Stimulated activated effector memory CD8-positive, alpha-beta T cell treated with anti-CD3 and anti-CD28 coated beads, Interleukin-12 subunit alpha, Interleukin-12 subunit beta, amount 100 ng/mL, for 72 hours (primary cell): ENCODE measurements at regions not wholly inside any gene's neighbourhood (a gene's known extent, or its start where the extent isn't known, plus 50 kb on each side); places are given as distances from the start of the nearest gene placed in this dataset.

Experiments
- ATAC-seq: fragments of 150-1000 bp; cut with Tn5 transposase; 2 replicates; pipeline ENCODE4 v1.10.0; 2021
- DNase-seq, 2 donors: peaks; one replicate each; pipeline ENCODE4 v3.0.0; 2021 to 2022; ENCODE audit warnings: low spot score in 2 of 2
- H3K27ac Mint-ChIP-seq: one replicate; pipeline ENCODE4 v1.8.0; 2022; ENCODE audit warnings: mild to moderate bottlenecking, mixed read lengths
- H3K36me3 Mint-ChIP-seq: one replicate; pipeline ENCODE4 v1.8.0; 2022; ENCODE audit warnings: mild to moderate bottlenecking, mixed read lengths
- H3K4me1 Mint-ChIP-seq: one replicate; pipeline ENCODE4 v1.8.0; 2022; ENCODE audit warnings: mixed read lengths
- H3K4me3 Mint-ChIP-seq: one replicate; pipeline ENCODE4 v1.8.0; 2022; ENCODE audit warnings: mild to moderate bottlenecking, mixed read lengths
- H3K9me3 Mint-ChIP-seq: one replicate; pipeline ENCODE4 v1.8.0; 2022; ENCODE audit warnings: mixed read lengths

DNA sequence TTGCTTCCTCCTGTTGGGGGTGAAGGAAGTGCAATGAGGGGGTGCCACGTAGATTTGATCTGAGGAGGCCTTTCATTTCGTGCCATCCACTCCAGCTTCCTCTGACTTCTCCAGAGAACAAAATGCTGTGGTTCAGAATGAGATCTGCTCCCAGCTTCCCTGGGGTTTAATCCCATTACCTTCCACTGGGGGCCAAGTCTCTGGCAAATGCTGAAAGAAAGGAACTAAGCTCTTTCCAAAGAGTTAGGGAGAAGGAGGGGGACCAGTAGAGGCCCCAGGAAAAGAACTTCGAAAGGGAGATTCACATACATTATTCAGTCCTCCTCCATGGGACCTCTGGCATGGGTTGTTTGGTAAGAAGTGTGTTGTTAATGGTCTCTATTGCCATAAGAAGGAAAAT lies 727.0 kb downstream of the TYW1 start:
- H3K27ac Mint-ChIP-seq = no peak overlapping the region
- H3K4me3 Mint-ChIP-seq = no peak overlapping the region
- ATAC-seq (no peak), DNase-seq (no peak)
- H3K9me3 Mint-ChIP-seq = peaks cover 15% of the 10 kb centered on the region
- no peaks in the 10 kb centered on the region for H3K36me3 Mint-ChIP-seq
- no peaks in the 10 kb centered on the region for H3K4me1 Mint-ChIP-seq

GRCh38 chr7:67724435-67724834 lies 727.8 kb downstream of the TYW1 start:
- no peak for ATAC-seq
- H3K27ac Mint-ChIP-seq = no peak overlapping the region
- H3K4me3 Mint-ChIP-seq = no peak overlapping the region
- no peaks in the 10 kb centered on the region for H3K36me3 Mint-ChIP-seq
- no peaks in the 10 kb centered on the region for H3K4me1 Mint-ChIP-seq
- DNase-seq = no peak
- peaks cover 15% of the 10 kb centered on the region for H3K9me3 Mint-ChIP-seq

DNA sequence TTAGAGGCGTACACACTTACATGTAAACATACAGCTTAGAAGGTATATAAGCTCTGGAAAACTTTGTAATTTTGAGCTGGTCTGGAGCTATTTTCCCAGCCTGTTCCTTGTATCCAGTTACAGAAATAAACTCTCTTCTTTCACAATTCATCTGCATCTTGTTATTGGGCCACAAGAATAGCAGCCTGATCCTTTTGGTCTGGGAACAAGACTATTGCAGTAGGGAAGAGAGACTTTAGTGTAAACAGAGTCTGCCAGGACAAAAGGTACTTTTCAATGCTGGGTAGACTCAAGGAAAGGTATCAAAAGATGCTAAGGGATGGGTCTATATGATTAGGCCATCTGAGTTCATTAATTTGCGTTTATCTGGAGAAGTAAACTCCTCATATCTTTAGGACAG lies 728.3 kb downstream of the TYW1 start:
- Mint-ChIP-seq H3K36me3 (no peaks in the 10 kb centered on the region), H3K4me1 (no peaks in the 10 kb centered on the region), H3K9me3 (peaks cover 14% of the 10 kb centered on the region), H3K27ac (no peak overlapping the region), H3K4me3 (no peak overlapping the region)
- DNase-seq (no peak), ATAC-seq (no peak)

DNA sequence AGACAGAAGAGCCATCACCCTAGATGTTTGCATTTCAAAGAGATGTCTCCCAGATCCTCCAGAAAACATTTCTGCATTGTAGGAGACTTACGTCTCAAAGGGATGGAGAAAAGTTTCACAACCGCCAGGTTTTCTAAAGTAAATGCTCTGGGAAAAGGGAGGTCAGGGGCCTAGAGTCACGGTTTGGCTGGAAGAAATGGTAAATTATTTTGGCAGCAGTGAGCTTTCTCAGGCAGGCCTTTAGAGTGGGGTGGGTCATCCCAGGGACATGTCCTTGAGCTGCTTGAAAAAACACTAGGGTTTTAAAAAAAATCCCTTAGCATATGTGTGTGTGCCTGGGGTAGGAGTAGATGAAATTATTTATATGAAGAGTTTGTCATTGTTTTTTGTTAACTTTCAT lies 728.8 kb downstream of the TYW1 start:
- DNase-seq = no peak
- Mint-ChIP-seq H3K4me3 (no peak overlapping the region), H3K4me1 (no peaks in the 10 kb centered on the region), H3K9me3 (peaks cover 12% of the 10 kb centered on the region), H3K27ac (no peak overlapping the region), H3K36me3 (no peaks in the 10 kb centered on the region)
- no peak for ATAC-seq

GRCh38 chr7:67729771-67730170 lies 733.1 kb downstream of the TYW1 start:
- Mint-ChIP-seq H3K27ac (no peak overlapping the region), H3K9me3 (peaks cover 19% of the 10 kb centered on the region), H3K4me3 (no peak overlapping the region), H3K36me3 (no peaks in the 10 kb centered on the region), H3K4me1 (no peaks in the 10 kb centered on the region)
- ATAC-seq (no peak), DNase-seq (no peak)

- Mint-ChIP-seq H3K4me3 (no peak overlapping the region), H3K4me1 (no peaks in the 10 kb centered on the region), H3K36me3 (no peaks in the 10 kb centered on the region), H3K9me3 (peaks cover 19% of the 10 kb centered on the region), H3K27ac (no peak overlapping the region)
- no peak for ATAC-seq
- DNase-seq = no peak
These were observed 735.1 kb downstream of the TYW1 start for GRCh38 chr7:67731704-67732103.

- ATAC-seq (no peak), DNase-seq (no peak)
- no peak overlapping the region for H3K27ac Mint-ChIP-seq
- H3K4me3 Mint-ChIP-seq = no peak overlapping the region
- H3K9me3 Mint-ChIP-seq = peaks cover 22% of the 10 kb centered on the region
- no peaks in the 10 kb centered on the region for H3K36me3 Mint-ChIP-seq
- H3K4me1 Mint-ChIP-seq = no peaks in the 10 kb centered on the region
These were observed 736.3 kb downstream of the TYW1 start for GRCh38 chr7:67732898-67733297.

DNA sequence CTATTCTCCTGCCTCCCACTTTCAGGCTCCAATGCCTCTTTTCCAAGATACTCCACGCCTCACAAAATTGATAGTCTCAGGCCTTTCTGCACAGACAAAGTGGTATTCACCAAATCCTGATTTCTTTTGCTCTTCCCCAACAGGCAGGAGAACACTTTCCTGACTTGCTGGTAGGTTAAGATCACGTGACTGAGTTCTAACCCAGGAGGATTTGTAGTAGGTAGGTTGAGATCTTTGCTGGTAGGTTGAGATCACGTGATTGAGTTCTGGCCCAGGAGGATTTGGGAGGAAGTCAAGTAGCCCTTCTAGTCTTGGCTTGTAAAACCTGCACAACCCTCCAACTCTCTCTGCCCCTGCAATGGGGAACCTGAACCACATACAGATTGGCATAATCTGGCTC lies 741.5 kb downstream of the TYW1 start:
- Mint-ChIP-seq H3K4me3 (no peak overlapping the region), H3K36me3 (no peaks in the 10 kb centered on the region), H3K27ac (no peak overlapping the region), H3K9me3 (peaks cover 21% of the 10 kb centered on the region), H3K4me1 (no peaks in the 10 kb centered on the region)
- DNase-seq (no peak), ATAC-seq (no peak)

DNA sequence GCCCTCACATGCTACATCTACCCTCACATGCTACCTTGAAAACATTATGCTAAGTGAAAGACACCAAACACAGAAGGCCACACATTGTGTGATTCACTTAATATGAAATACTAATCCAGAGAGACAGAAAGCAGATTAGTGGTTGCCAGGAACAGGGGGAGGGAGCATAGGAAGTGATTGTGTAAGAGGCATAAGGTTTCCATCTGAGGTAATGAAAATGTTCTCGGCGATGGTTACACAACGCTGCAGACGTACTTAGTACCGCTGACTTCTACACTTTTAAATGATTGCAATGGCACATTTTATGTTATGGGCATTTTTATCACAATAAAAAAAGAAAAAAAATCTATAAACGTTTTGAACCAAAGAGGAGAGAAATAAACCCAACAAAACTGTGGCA lies 742.3 kb downstream of the TYW1 start:
- Mint-ChIP-seq H3K36me3 (no peaks in the 10 kb centered on the region), H3K4me3 (no peak overlapping the region), H3K27ac (no peak overlapping the region), H3K9me3 (peaks cover 20% of the 10 kb centered on the region), H3K4me1 (no peaks in the 10 kb centered on the region)
- ATAC-seq = no peak
- DNase-seq = no peak

- no peak for ATAC-seq
- DNase-seq = no peak
- Mint-ChIP-seq H3K4me3 (no peak overlapping the region), H3K36me3 (no peaks in the 10 kb centered on the region), H3K4me1 (no peaks in the 10 kb centered on the region), H3K9me3 (peaks cover 13% of the 10 kb centered on the region), H3K27ac (no peak overlapping the region)
These were observed 746.9 kb downstream of the TYW1 start for GRCh38 chr7:67743501-67743900.

DNA sequence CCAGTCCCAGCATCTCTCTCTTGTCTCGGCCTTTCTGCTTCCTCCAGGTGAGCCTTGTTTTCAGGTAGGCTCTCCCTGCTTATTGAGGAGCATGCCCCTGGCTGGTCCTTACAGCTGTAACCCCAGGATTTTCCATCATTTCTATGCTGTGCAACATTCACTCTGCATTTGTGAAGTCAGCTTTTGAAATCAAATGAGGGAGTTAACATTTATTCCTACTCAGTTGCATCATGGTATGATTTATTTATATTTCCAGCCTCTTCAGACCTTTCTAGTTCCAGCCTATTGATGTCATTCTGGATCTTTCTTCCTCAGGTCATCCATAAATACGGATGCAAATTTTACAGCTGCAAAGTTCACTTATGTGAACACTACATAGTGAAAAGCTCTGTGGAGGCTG lies 755.6 kb downstream of the TYW1 start:
- peaks cover 8% of the 10 kb centered on the region for H3K9me3 Mint-ChIP-seq

GRCh38 chr7:67753891-67754290 lies 757.3 kb downstream of the TYW1 start:
- Mint-ChIP-seq H3K27ac (no peak overlapping the region), H3K4me1 (no peaks in the 10 kb centered on the region), H3K36me3 (no peaks in the 10 kb centered on the region), H3K9me3 (peaks cover 12% of the 10 kb centered on the region), H3K4me3 (no peak overlapping the region)
- DNase-seq (no peak), ATAC-seq (no peak)

More for the DNA sequence above, 755.6 kb downstream of the TYW1 start:
- H3K4me3 Mint-ChIP-seq = no peak overlapping the region
- H3K4me1 Mint-ChIP-seq = no peaks in the 10 kb centered on the region
- H3K27ac Mint-ChIP-seq = no peak overlapping the region
- no peaks in the 10 kb centered on the region for H3K36me3 Mint-ChIP-seq
- DNase-seq = no peak
- no peak for ATAC-seq

- no peak for DNase-seq
- Mint-ChIP-seq H3K9me3 (peaks cover 12% of the 10 kb centered on the region), H3K4me3 (no peak overlapping the region), H3K27ac (no peak overlapping the region), H3K4me1 (no peaks in the 10 kb centered on the region), H3K36me3 (no peaks in the 10 kb centered on the region)
- no peak for ATAC-seq
These were observed 758.0 kb downstream of the TYW1 start for GRCh38 chr7:67754651-67755050.

DNA sequence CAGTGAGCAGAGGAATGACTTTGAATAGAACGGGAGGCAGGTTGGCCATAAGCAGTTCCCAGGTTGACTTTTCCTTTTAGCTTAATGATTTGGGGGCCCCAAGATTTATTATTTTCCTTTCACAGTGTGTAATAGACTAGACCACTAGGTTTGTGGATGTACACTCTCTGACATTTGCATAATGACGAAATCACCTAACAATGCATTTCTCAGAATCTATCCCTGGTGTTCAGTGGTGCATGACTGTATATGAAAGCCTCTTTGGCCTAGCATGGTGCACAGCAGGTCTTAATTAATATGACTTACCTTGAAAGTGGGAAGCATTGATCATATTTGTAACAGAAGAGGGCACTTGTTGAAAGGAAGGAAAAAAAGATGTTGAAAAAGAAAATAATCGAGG lies 761.9 kb downstream of the TYW1 start:
- no peaks in the 10 kb centered on the region for H3K4me1 Mint-ChIP-seq
- peaks cover 14% of the 10 kb centered on the region for H3K9me3 Mint-ChIP-seq
- H3K4me3 Mint-ChIP-seq = no peak overlapping the region
- ATAC-seq (no peak), DNase-seq (no peak)
- no peak overlapping the region for H3K27ac Mint-ChIP-seq
- no peaks in the 10 kb centered on the region for H3K36me3 Mint-ChIP-seq

DNA sequence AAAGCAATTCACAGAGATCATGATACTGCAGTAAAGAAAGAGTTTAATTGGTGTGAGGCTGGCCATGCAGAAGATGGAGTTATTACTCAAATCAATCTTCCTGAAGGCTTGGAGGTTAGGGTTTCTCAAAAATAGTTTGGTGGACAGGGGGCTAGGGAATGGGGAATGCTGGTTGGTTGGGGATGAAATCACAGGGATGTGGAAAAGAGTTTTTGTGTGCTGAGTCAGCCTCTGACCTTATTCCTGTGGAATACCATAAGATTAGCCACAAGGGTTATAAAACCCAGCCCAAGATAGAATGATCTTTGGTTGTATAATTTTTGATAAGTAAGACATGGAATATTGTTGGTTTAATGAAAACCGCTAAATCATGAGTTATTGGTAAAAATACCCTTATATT lies 764.3 kb downstream of the TYW1 start:
- no peak for DNase-seq
- no peaks in the 10 kb centered on the region for H3K4me1 Mint-ChIP-seq
- peaks cover 14% of the 10 kb centered on the region for H3K9me3 Mint-ChIP-seq
- no peak for ATAC-seq
- no peak overlapping the region for H3K27ac Mint-ChIP-seq
- no peak overlapping the region for H3K4me3 Mint-ChIP-seq
- no peaks in the 10 kb centered on the region for H3K36me3 Mint-ChIP-seq

DNA sequence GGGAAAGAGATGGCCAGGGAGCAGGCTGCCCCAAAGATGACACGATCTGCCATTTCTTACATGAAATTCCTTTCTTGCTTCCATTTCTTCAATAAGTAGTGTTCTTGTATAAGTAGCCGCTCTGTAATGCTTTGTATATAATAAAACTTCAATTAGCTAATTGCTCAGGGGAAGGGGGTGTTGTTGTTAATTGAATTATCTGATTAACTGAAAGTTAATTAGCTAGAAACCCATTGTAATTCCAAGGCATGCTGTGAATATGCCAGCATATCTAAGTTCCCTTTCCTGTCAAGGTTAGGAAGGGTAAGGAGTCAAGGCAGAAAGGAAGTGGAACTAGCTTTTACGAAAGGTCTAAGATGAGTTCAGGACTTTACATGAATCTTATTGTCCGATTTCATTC lies 765.9 kb downstream of the TYW1 start:
- Mint-ChIP-seq H3K9me3 (peaks cover 16% of the 10 kb centered on the region), H3K36me3 (no peaks in the 10 kb centered on the region), H3K27ac (no peak overlapping the region), H3K4me1 (no peaks in the 10 kb centered on the region), H3K4me3 (no peak overlapping the region)
- ATAC-seq (no peak), DNase-seq (no peak)

- Mint-ChIP-seq H3K9me3 (peaks cover 12% of the 10 kb centered on the region), H3K4me3 (no peak overlapping the region)
These were observed 767.7 kb downstream of the TYW1 start for GRCh38 chr7:67764289-67764688.

More at GRCh38 chr7:67764289-67764688, 767.7 kb downstream of the TYW1 start:
- no peak for DNase-seq
- H3K27ac Mint-ChIP-seq = no peak overlapping the region
- no peaks in the 10 kb centered on the region for H3K4me1 Mint-ChIP-seq
- ATAC-seq = no peak
- no peaks in the 10 kb centered on the region for H3K36me3 Mint-ChIP-seq
